Pancreas (tissue), 10 donors: ENCODE measurements at regions not wholly inside any gene's neighbourhood (a gene's known extent, or its start where the extent isn't known, plus 50 kb on each side); places are given as distances from the start of the nearest gene placed in this dataset.

Experiments
- ATAC-seq, 4 donors: fragments of 200-7000 bp; cut with Tn5 transposase; one replicate each; pipeline versions ENCODE4 v1.8.0 to v1.9.1; 2020; ENCODE audit warnings: mild to moderate bottlenecking in 4 of 4, moderate library complexity in 4 of 4
- DNase-seq, 6 donors: peaks; one replicate each; pipeline ENCODE4 v3.0.0-alpha.2; 2020
- FAIRE-seq: peaks from 2 replicates; lab custom pipeline; 2012; peaks lifted over from hg19 to GRCh38; lab: Jason Lieb, UNC
- H3K27ac ChIP-seq, 4 donors: fragments of 200-600 bp; sonication (generic); 1 replicate in 3 of 4; 2 replicates in 1 of 4; pipeline versions ENCODE4 v1.5.0 to v1.8.0; 2020
- H3K27me3 ChIP-seq, 4 donors: fragments of 200-600 bp; one replicate each; pipeline ENCODE4 v1.8.0; 2021
- H3K36me3 ChIP-seq, 3 donors: fragments of 200-600 bp; sonication (generic) in 1 of 3; one replicate each; pipeline versions ENCODE4 v1.5.0 to v1.8.0; 2020 to 2021
- H3K4me1 ChIP-seq, 3 donors: fragments of 200-600 bp; one replicate each; pipeline ENCODE4 v1.8.0; 2021
- H3K4me3 ChIP-seq, 4 donors: fragments of 200-600 bp; sonication (generic) in 2 of 4; one replicate each; pipeline versions ENCODE4 v1.5.0 to v1.8.0; 2020 to 2021
- H3K9me3 ChIP-seq, 4 donors: fragments of 200-600 bp; one replicate each; pipeline ENCODE4 v1.8.0; 2021
- CTCF ChIP-seq, 4 donors: fragments of 200-600 bp; sonication (generic) in 3 of 4; IDR thresholded peaks; one replicate each; pipeline versions ENCODE4 v1.5.0 to v1.8.0; 2021; ENCODE audit warnings: antibody characterized with exemption in 4 of 4
- WGBS, 2 donors: extraction: QIAGEN DNeasy Blood & Tissue Kit; methylation state at CpG; one replicate each; pipeline ENCODE4 v1.1.7; 2013; 5-methylcytosine and 5-hydroxymethylcytosine counted together
- intact Hi-C, 3 donors: fragments of 100-400 bp; cut with DNase I; formaldehyde crosslinking; loops; one replicate each; pipeline versions ENCODE4 v1.11.1 to v1.14.2; 2022
- donor health status: healthy with polysubstance abuse.
- donor health status: DM: no; HTN: no; CAD: no; lungs with moderate emphysema.
- donor health status: DM: no; HTN: no; CAD: no.
- donor health status: control.
- donor health status: control.
- donor health status: Bipolar disorder and iron deficiency.
- donor health status: DM: yes; HTN: yes; CAD: no.
- donor health status: DM: no; HTN: no; CAD: no.
- donor health status: DM: no; HTN: no; CAD: no.
- donor health status: DM: yes; HTN: yes; CAD: no.

DNA sequence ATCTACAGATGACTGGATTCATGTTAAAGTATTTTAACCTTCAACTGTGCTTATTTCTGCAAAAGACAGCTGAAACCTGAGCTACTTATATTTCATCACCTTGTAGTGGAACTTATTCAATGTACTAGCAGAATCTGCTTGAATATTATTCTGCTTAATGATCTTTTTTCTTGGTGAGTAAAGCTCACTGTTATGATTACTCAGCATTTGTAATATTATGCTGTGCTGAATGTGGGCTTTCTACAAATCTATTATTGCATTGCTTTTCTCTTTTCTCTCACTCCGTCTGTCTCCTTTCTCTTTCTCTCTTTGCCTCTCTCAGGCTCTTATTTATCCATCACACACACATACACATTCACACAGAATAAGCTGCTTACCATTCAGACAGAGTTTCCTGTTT lies 98.7 kb upstream of the TMEM196 start:
- Histone ChIP-seq H3K4me3 (no peak overlapping the region), H3K27me3 (no peaks in the 10 kb centered on the region), H3K36me3 (no peaks in the 10 kb centered on the region), H3K27ac (no peak overlapping the region), H3K4me1 (peaks cover 0 to 8% (median 0%) of the 10 kb centered on the region in 3 donors), H3K9me3 (no peaks in the 10 kb centered on the region)
- intact Hi-C loops = no loop called here
- no peak for FAIRE-seq
- WGBS, 2 donors = 70 to 75% methylated on average over 1 of the region's 1 CpG
- DNase-seq = no peak
- no peak for TF ChIP-seq CTCF (IDR thresholded peaks at IDR 0.05)
- ATAC-seq = no peak

DNA sequence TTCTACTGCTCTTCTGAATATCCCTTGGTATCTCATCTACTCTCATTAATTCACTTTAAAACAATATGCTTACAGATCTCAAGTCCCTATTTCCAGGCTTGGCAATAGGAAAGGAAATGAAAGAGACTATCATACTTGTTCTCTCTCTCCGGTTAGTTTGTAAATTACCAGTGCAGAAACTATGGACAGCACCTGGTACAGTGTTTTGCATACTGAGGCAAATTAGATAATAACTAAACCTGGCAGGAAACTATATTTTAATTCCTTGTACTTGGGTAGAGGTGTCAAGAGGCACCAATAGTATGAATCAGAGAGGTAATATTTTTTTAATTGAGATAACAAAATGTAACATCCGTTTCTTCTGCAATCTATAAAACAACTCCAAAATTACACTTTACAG lies 97.7 kb upstream of the TMEM196 start:
- Histone ChIP-seq H3K36me3 (no peaks in the 10 kb centered on the region), H3K4me3 (no peak overlapping the region), H3K27me3 (no peaks in the 10 kb centered on the region), H3K27ac (no peak overlapping the region), H3K9me3 (no peaks in the 10 kb centered on the region), H3K4me1 (peaks cover 0 to 8% (median 0%) of the 10 kb centered on the region in 3 donors)
- DNase-seq = no peak
- WGBS, 2 donors = 83 to 90% methylated on average over 2 of the region's 2 CpGs
- TF ChIP-seq CTCF (IDR thresholded peaks at IDR 0.05) = no peak
- no peak for FAIRE-seq
- intact Hi-C loops = no loop called here
- no peak for ATAC-seq

DNA sequence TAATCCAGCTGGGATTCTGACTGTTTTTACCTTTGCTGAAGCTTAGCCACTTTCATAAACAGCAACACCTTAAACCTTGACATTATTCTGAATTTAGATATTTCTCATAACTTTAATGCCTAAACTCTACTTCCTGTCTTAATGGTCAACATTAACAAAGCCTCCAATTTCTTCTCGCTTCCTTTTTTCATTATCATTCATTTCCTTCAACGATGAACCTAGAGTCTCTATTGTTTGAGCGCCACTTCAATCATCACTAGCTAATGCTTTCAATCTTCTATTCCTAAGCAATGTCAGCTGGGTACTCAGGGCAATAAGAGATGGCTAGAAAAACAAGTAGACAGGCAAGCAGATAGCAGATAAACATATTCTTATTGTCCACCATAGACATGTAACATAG lies 96.6 kb upstream of the TMEM196 start:
- DNase-seq = no peak
- Histone ChIP-seq H3K4me3 (no peak overlapping the region), H3K27me3 (no peaks in the 10 kb centered on the region), H3K27ac (no peak overlapping the region), H3K36me3 (no peaks in the 10 kb centered on the region), H3K4me1 (peaks cover 0 to 8% (median 0%) of the 10 kb centered on the region in 3 donors), H3K9me3 (no peaks in the 10 kb centered on the region)
- intact Hi-C loops = no loop called here
- WGBS, 2 donors = 89% methylated on average over 3 of the region's 3 CpGs
- ATAC-seq = no peak
- TF ChIP-seq CTCF (IDR thresholded peaks at IDR 0.05) = no peak
- FAIRE-seq = no peak

- Histone ChIP-seq H3K36me3 (no peaks in the 10 kb centered on the region), H3K27me3 (no peaks in the 10 kb centered on the region), H3K4me3 (no peak overlapping the region), H3K4me1 (no peaks in the 10 kb centered on the region), H3K9me3 (no peaks in the 10 kb centered on the region), H3K27ac (no peak overlapping the region)
- intact Hi-C loops = no loop called here
- ATAC-seq (no peak), DNase-seq (no peak), FAIRE-seq (no peak)
- WGBS, 2 donors = 71 to 82% methylated on average over 5 of the region's 5 CpGs
- TF ChIP-seq CTCF (IDR thresholded peaks at IDR 0.05) = no peak
Measured at GRCh38 chr7:19853261-19853832, 79.9 kb upstream of the TMEM196 start.

DNA sequence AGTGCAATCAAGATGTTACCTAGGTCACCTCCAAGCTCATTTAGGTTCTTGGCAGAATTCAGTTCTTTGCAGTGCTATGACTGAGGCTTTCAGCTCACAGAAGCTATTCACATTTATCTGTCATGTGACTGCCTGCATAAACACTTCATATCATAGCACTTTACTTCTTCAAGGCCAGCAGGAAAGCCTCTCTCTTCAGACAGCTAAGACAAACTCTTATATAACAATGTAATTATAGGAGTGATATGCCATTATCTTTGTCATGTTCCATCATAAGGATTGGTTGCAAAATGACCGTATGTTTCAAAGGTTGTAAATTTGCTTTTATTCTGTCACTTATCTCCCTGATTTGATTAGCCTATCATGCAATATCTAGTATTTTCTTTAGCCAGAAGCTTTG lies 78.8 kb upstream of the TMEM196 start:
- H3K36me3 ChIP-seq = no peaks in the 10 kb centered on the region
- FAIRE-seq (no peak), ATAC-seq (no peak), DNase-seq (no peak)
- H3K4me1 ChIP-seq = no peaks in the 10 kb centered on the region
- intact Hi-C loops = no loop called here
- H3K27ac ChIP-seq = no peak overlapping the region
- TF ChIP-seq CTCF (IDR thresholded peaks at IDR 0.05) = no peak
- no peaks in the 10 kb centered on the region for H3K27me3 ChIP-seq
- WGBS, 2 donors = 25 to 32% methylated on average over 1 of the region's 1 CpG
- no peaks in the 10 kb centered on the region for H3K9me3 ChIP-seq
- no peak overlapping the region for H3K4me3 ChIP-seq
